Stimulated activated CD4-positive, alpha-beta T cell treated with anti-CD3 and anti-CD28 coated beads, Interleukin-15, amount 100 ng/mL, for 24 hours (primary cell): ENCODE measurements at regions not wholly inside any gene's neighbourhood (a gene's known extent, or its start where the extent isn't known, plus 50 kb on each side); places are given as distances from the start of the nearest gene placed in this dataset.
"Not testable (repeated sequence)": the region's sequence is repeated elsewhere in the genome, so short reads cannot be mapped to it uniquely, and the experiment has no call there.

Source experiments
- DNase-seq: peaks from one replicate; pipeline ENCODE4 v3.0.0-alpha.2; 2020

- DNase-seq, result no peak
Observed at GRCh38 chrX:39245024-39245423, 443.8 kb downstream of the MID1IP1 start.

GRCh38 chrX:39247536-39247935 is 446.3 kb downstream of the MID1IP1 start:
- DNase-seq, result no peak

- no peak for DNase-seq
Observed at GRCh38 chrX:39248330-39248729, 447.1 kb downstream of the MID1IP1 start.

- no peak for DNase-seq
Observed at GRCh38 chrX:39249999-39250398, 448.7 kb downstream of the MID1IP1 start.

DNA sequence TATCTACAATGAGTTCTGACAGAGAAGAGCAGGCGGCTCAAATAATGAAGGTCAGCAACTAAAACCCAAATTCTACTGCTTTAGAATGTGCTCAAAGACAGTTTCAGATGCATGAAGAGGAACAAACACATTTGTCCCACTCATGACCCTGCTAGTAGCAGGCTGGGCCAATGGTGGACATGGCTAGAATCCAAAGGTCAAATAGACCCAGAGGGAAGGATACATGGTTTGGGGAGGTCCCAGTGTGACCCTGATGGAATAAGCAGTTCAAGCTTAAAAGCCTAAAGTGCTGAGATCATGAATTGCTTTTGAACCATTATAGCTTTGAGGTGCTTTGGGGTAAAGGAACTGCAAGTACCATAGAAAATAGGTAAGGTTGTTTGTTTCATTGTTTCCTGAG is 450.7 kb downstream of the MID1IP1 start:
- no peak for DNase-seq

DNA sequence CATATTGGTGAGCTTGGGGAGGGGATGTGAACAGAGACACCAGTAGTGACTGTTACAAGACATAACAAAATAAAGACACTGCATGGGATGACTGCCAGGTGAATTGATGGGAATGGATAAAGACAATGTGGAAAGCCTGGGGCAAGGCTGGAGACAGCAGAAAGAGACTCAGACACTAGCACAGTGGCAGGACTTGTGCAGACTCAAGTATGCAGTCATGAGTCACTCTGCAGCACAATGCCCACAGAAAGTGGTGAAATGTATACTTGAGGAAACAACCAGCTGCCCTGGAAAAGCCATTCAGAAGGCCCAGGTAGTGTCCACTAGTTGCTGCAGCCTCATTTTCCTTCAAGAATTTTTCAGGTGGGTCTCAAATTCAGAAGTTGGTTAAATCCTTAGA is 452.3 kb downstream of the MID1IP1 start:
- DNase-seq, result no peak

DNA sequence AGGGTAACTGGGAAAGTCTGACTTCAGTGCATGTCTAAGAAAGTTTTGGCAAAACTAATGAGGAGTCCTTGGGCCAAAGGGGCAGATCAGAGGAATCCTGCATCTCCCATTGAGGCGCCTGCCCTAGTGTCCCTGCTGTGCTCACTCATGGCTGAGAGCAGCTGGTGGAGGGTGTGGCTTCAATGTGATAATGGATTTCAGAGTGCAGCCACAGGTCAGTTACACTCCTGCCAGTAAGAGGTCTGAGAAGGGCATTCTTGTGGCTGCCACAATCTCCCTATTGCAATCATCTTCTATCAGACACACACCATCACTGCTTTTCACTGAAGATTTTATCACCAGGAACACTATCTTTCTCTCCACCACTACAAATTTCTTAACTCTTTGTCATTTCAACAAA is 457.1 kb downstream of the MID1IP1 start:
- DNase-seq, result no peak

GRCh38 chrX:39260965-39261364 is 459.7 kb downstream of the MID1IP1 start:
- DNase-seq, result no peak

DNA sequence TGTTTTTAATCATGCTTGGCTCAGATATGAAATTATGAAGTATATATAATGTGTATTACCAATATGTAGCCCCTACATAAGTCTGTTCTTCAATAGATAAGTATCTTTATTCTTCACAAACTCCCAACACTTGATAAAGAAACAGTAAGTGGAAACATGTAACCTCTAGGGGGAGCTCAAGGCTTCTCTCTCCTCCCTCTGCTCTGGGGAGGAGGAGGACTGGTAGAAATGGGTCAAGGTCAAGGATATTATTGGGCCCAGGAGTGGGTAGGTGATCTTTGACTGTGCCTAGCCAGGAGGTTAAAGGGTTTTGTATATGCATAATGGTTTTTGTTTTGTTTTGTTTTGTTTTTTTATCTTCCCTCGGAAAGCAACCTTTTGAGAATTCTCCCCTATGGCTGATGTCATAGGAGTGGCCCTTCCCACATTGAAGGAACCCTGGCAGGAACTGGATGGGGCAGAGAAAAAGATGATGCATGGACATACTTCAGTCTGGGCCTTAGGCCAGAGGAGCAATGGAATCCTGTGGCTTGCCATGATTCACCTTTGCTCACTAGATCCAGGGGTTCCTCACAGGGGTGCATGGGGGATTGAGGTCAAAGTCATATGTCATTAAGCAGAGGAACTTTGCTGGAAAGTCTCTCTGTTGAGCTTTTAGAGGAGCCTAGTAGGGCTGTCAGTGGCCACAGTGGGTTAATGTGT is 460.3 kb downstream of the MID1IP1 start:
- DNase-seq, result peak; percentile 9

DNA sequence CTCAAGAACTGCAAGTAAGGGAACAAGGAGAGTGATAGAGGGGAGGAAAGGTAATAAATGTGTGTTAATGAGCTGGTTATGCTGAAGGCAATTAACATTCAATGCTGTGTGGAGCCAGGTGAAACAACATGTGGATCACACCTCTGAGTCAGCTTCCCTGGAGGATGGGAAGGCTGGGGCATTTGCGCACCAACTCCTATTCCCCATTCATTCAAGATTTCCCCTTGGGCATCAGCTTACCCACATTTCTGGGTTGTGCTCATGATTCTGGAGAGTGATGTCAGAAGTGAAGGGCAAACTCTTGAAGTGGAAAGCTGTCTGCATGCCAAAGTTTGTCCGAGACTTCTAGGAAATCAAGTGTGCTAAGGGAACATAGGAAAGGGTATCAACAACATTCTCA is 461.4 kb downstream of the MID1IP1 start:
- DNase-seq, result peak; percentile 28

- DNase-seq, result no peak
Observed at GRCh38 chrX:39264023-39264422, 462.8 kb downstream of the MID1IP1 start.

DNA sequence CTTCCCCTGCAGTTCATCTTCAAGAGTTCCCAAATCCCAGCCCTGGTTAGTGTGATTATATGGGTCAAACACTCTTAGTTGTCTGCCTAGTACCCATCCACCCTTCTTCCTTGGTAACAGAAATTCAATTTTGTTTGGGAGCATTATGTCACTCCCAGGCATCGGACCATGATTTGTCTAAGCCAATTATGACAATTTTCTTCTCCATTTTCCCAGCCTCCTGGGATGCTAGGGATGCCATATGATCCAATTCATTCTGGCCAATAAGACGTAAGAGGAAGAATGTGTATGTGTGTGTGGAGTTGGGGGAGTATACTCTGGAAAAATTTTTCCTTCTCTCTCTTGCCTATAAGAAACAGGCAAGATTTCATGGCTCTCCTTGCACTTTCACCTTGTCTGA is 465.9 kb downstream of the MID1IP1 start:
- DNase-seq, result no peak

GRCh38 chrX:39268207-39268606 is 466.9 kb downstream of the MID1IP1 start:
- DNase-seq, result no peak

GRCh38 chrX:39275500-39276068 is 474.3 kb downstream of the MID1IP1 start:
- no peak for DNase-seq

GRCh38 chrX:39277685-39278390 is 476.6 kb downstream of the MID1IP1 start:
- not testable (repeated sequence) for DNase-seq

DNA sequence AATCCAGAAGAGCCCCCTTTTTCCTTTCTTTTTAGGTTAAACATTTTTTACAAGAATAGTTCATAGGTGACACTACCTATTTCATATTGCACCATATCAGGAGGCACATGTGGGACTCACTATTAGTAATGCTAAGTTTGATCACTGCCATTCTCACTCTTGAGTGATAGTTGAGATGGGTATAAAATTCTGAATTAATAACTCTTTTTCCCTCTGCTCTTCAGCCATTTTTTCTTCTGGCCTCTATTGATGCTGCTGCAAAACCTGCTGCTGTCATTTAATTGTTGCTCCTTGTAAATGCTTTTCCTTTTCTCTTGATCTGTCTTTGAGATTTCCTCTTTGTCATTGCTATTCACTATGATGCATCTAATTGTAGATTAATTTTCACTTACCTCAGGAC is 482.0 kb downstream of the MID1IP1 start:
- no peak for DNase-seq

- no peak for DNase-seq
Observed at GRCh38 chrX:39288592-39288991, 487.3 kb downstream of the MID1IP1 start.

DNA sequence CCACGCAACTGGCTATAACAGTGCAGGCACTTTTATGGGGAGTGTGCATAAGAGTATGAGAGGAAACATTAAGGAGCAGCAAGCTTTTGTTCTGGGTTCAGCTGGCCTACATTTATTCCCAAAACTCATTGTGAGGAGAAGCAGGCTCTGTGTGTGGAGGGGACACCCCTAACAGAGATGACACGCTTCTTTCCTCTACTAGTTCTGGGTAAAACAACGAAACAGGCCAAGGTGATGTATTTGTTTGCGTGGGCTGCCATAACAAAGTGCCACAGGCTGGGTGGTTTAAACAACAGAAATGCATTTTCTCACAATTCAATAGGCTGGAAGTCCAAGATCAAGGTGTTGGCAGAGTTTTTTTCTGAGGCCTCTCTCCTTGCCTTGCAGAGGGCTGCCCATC is 488.6 kb downstream of the MID1IP1 start:
- no peak for DNase-seq

- DNase-seq, result no peak
Observed at GRCh38 chrX:39293203-39293602, 491.9 kb downstream of the MID1IP1 start.

GRCh38 chrX:39296472-39296871 is 495.2 kb downstream of the MID1IP1 start:
- no peak for DNase-seq

DNA sequence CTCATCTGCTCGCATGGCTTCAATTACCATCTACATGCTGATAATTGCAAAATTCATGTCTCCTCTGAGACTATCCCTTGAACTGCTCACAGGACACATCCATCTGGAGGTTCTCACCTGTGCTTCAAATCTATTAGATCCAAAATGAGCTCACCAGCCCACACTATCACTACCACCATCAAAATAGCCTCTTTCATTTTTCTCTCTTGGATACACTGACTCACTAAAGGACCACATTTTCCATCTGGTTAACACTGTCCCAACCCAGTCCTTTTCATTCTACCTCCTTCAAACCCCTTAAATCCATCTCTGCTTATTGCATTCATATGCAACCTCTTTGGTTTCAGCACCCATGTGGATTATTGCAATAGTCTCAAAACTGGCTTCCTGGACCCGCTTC is 497.6 kb downstream of the MID1IP1 start:
- no peak for DNase-seq

GRCh38 chrX:39299615-39300014 is 498.4 kb downstream of the MID1IP1 start:
- no peak for DNase-seq

DNA sequence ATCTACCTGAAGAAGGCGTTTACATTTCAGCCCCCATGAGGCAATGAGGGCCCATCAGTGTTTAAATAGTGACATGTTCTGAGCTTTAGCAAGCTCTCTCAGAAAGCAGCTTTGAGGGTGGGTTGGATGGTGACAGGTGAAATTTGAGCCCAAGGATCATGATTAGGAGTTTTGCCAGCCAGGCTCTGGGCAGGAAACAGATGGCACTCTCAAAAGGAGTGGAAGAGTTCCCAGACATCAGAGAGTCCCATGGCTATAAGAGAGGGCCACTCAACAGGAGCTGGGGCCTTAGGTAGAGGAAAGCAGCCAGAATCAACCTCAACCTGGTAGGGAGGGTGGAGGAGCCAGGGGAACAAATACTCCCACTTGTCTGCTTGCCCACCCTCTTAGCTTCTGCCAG is 499.8 kb downstream of the MID1IP1 start:
- no peak for DNase-seq

DNA sequence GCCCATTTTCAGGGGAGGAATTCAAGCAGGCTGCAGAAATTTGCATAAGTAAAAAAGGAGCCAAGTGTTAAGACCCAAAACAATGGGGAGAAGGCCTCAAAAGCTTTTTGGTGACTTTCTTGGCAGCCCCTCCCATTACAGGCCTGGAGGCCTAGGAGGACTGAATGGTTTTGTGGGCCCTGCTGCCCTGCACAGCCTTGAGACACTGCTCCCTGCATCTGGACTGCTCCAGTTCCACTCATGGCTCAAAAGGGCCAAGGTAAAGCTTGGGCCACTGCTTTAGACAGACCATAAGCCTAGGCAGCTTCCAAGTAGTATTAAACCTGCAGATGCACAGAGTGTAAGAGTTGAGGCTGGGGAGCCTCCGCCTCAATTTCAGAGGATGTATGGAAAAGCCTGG is 501.6 kb downstream of the MID1IP1 start:
- no peak for DNase-seq
